ENCODE measurements at regions not wholly inside any gene's neighbourhood (a gene's known extent, or its start where the extent isn't known, plus 50 kb on each side); places are given as distances from the start of the nearest gene placed in this dataset.

GRCh38 chr1:117812869-117813511 is 116.4 kb downstream of the GDAP2 start:
- Mint-ChIP-seq H3K36me3 (no peaks in the 10 kb centered on the region), H3K4me1 (no peaks in the 10 kb centered on the region), H3K9me3 (peaks cover 2% of the 10 kb centered on the region; the same call in 1 of the 2 replicates), H3K4me3 (no peak overlapping the region), H3K27me3 (ENCODE audit: low read depth) (no peaks in the 10 kb centered on the region), H3K27ac (no peak overlapping the region)
- DNase-seq (ENCODE audit: low spot score) (no peak), ATAC-seq (no peak)
- TF ChIP-seq HMGA2 (CRISPR knock-in tag; IDR thresholded peaks at IDR 0.05) (no peak), FOXK1 (CRISPR knock-in tag; IDR thresholded peaks at IDR 0.05) (no peak), MAX (CRISPR knock-in tag; IDR thresholded peaks at IDR 0.05) (no peak), CREM (CRISPR knock-in tag; IDR thresholded peaks at IDR 0.05) (no peak), ZNF425 (CRISPR knock-in tag; conservative IDR thresholded peaks at IDR 0.05) (no peak), ZNF138 (CRISPR knock-in tag; conservative IDR thresholded peaks at IDR 0.05) (no peak), SMAD4 (CRISPR knock-in tag; IDR thresholded peaks at IDR 0.05) (no peak), ZNF532 (CRISPR knock-in tag; IDR thresholded peaks at IDR 0.05; ENCODE audit: borderline replicate concordance) (no peak), ZSCAN18 (CRISPR knock-in tag; IDR thresholded peaks at IDR 0.05) (no peak), EMX1 (CRISPR knock-in tag; IDR thresholded peaks at IDR 0.05) (no peak), JAZF1 (CRISPR knock-in tag; IDR thresholded peaks at IDR 0.05) (no peak), ERG (CRISPR knock-in tag; IDR thresholded peaks at IDR 0.05) (no peak), SP1 (CRISPR knock-in tag; conservative IDR thresholded peaks at IDR 0.05) (no peak), ZNF232 (CRISPR knock-in tag; IDR thresholded peaks at IDR 0.05) (no peak), ATF6 (CRISPR knock-in tag; IDR thresholded peaks at IDR 0.05) (no peak), NR3C1 (CRISPR knock-in tag; conservative IDR thresholded peaks at IDR 0.05; ENCODE audit: low read depth) (no peak), MYBL2 (CRISPR knock-in tag; IDR thresholded peaks at IDR 0.05) (no peak), ZNF396 (CRISPR knock-in tag; IDR thresholded peaks at IDR 0.05; ENCODE audit: borderline replicate concordance) (no peak), ATF1 (CRISPR knock-in tag; IDR thresholded peaks at IDR 0.05) (no peak)
- CTCF ChIA-PET = interaction anchor here (1.1 kb wide), 1 partner anchor 55 kb away, joined by 3 read pairs; no protein-coding TSS in a partner anchor
- POLR2A ChIA-PET = no interaction called here

Data from WTC11 (cell line).